OCI-LY7 (cell line): ENCODE measurements at regions not wholly inside any gene's neighbourhood (a gene's known extent, or its start where the extent isn't known, plus 50 kb on each side); places are given as distances from the start of the nearest gene placed in this dataset.
"Not testable (repeated sequence)": the region's sequence is repeated elsewhere in the genome, so short reads cannot be mapped to it uniquely, and the experiment has no call there.

ENCODE experiments used
- BruUV-seq: library from RNA; stranded (reverse); fragments of 400-500 nt; replicated peaks from 2 replicates; lab custom pipeline; 2021; lab: Mats Ljungman, UMichigan
- CTCF ChIA-PET: fragments of 300-600 bp; sonication (Branson Sonifier 250); formaldehyde crosslinking; loops from one replicate; lab custom pipeline; 2022; ENCODE audit warnings: antibody characterized with exemption; ENCODE audit not compliant: unreplicated experiment; lab: Charles Lee
- POLR2A ChIA-PET: fragments of 300-600 bp; sonication (Branson Sonifier 250); formaldehyde crosslinking; loops from one replicate; lab custom pipeline; 2022; ENCODE audit warnings: antibody characterized with exemption; lab: Charles Lee
- DNase-seq: peaks from one replicate; pipeline ENCODE4 v3.0.0-alpha.2; 2015; ENCODE audit warnings: low spot score
- H2AFZ ChIP-seq: fragments of 200-600 bp; sonication (generic), shearing (Covaris generic); 2 replicates; pipeline ENCODE4 v1.6.1; 2014; ENCODE audit warnings: mild to moderate bottlenecking, antibody characterized with exemption, low read length, moderate library complexity
- H3K27ac ChIP-seq: fragments of 200-600 bp; sonication (generic); 2 replicates; pipeline ENCODE4 v1.5.1; 2014; ENCODE audit warnings: mixed run types, low read depth, mild to moderate bottlenecking, moderate library complexity, low read length, inconsistent platforms; ENCODE audit not compliant: poor library complexity, severe bottlenecking
- H3K36me3 ChIP-seq: fragments of 200-600 bp; sonication (generic); 2 replicates; pipeline ENCODE4 v1.6.1; 2014; ENCODE audit warnings: mild to moderate bottlenecking, antibody characterized with exemption, low read length, moderate library complexity, mixed read lengths; ENCODE audit not compliant: insufficient read depth
- H3K4me1 ChIP-seq: fragments of 200-600 bp; sonication (generic); 2 replicates; pipeline ENCODE4 v1.5.1; 2014; ENCODE audit warnings: mild to moderate bottlenecking, low read length; ENCODE audit not compliant: insufficient read depth, poor library complexity, severe bottlenecking
- H3K4me2 ChIP-seq: fragments of 200-600 bp; sonication (generic); 2 replicates; pipeline ENCODE4 v1.6.1; 2014; ENCODE audit warnings: mild to moderate bottlenecking, low read length
- H3K4me3 ChIP-seq: fragments of 200-600 bp; sonication (generic); 2 replicates; pipeline ENCODE4 v1.5.1; 2014; ENCODE audit warnings: mild to moderate bottlenecking, low read depth, low read length; ENCODE audit not compliant: poor library complexity, severe bottlenecking
- H3K79me2 ChIP-seq: fragments of 200-600 bp; sonication (generic); 2 replicates; pipeline ENCODE4 v1.6.1; 2016; ENCODE audit warnings: low read depth, mild to moderate bottlenecking, low read length, moderate library complexity, mixed read lengths; ENCODE audit not compliant: insufficient read depth
- H3K9me2 ChIP-seq: fragments of 200-600 bp; sonication (generic); 2 replicates; pipeline ENCODE4 v1.6.1; 2016; ENCODE audit warnings: mild to moderate bottlenecking, low read length, mixed read lengths; ENCODE audit not compliant: insufficient read depth
- H3K9me3 ChIP-seq: fragments of 200-600 bp; sonication (generic); 2 replicates; pipeline ENCODE4 v1.6.1; 2014; ENCODE audit warnings: mild to moderate bottlenecking, mixed run types, low read length, mixed read lengths
- H4K20me1 ChIP-seq: fragments of 200-600 bp; sonication (generic); 2 replicates; pipeline ENCODE4 v1.6.1; 2014; ENCODE audit warnings: mild to moderate bottlenecking, antibody characterized with exemption, low read length, moderate library complexity, mixed read lengths; ENCODE audit not compliant: insufficient read depth
- EZH2phosphoT487 ChIP-seq: fragments of 200-600 bp; sonication (generic); IDR thresholded peaks from 2 replicates; pipeline ENCODE4 v1.6.1; 2018; ENCODE audit warnings: low read depth, borderline replicate concordance, mild to moderate bottlenecking, mixed run types, antibody characterized with exemption, low read length, moderate library complexity, mixed read lengths
- intact Hi-C: fragments of 100-400 bp; cut with micrococcal nuclease; formaldehyde crosslinking; loops from one replicate; pipeline ENCODE4 v1.10.0; 2022; ENCODE audit not compliant: unreplicated experiment
- TF ChIP-seq, protein P1 (sequence below): fragments of 200-600 bp; sonication (generic); conservative IDR thresholded peaks from 2 replicates; pipeline ENCODE4 v1.5.1; 2014; ENCODE audit warnings: mild to moderate bottlenecking, antibody characterized with exemption, low read length, moderate library complexity, mixed read lengths

- no peak for TF ChIP-seq EZH2phosphoT487
- TF ChIP-seq, protein P1, sequence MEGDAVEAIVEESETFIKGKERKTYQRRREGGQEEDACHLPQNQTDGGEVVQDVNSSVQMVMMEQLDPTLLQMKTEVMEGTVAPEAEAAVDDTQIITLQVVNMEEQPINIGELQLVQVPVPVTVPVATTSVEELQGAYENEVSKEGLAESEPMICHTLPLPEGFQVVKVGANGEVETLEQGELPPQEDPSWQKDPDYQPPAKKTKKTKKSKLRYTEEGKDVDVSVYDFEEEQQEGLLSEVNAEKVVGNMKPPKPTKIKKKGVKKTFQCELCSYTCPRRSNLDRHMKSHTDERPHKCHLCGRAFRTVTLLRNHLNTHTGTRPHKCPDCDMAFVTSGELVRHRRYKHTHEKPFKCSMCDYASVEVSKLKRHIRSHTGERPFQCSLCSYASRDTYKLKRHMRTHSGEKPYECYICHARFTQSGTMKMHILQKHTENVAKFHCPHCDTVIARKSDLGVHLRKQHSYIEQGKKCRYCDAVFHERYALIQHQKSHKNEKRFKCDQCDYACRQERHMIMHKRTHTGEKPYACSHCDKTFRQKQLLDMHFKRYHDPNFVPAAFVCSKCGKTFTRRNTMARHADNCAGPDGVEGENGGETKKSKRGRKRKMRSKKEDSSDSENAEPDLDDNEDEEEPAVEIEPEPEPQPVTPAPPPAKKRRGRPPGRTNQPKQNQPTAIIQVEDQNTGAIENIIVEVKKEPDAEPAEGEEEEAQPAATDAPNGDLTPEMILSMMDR: no peak
- H3K36me3 ChIP-seq: no peaks in the 10 kb centered on the region
- DNase-seq: no peak
- H3K9me2 ChIP-seq: no peaks in the 10 kb centered on the region
- H3K4me3 ChIP-seq: no peak overlapping the region
- intact Hi-C loops: no loop called here
- ChIA-PET CTCF (no interaction called here), POLR2A (interaction anchor here (1.0 to 1.4 kb wide), 2 partner anchors 9 to 12 kb away, joined by 4 read pairs; no protein-coding TSS in a partner anchor)
- H3K4me2 ChIP-seq: no peak overlapping the region
- H3K9me3 ChIP-seq: no peaks in the 10 kb centered on the region
- H4K20me1 ChIP-seq: no peaks in the 10 kb centered on the region
- no peak overlapping the region for H3K27ac ChIP-seq
- H2AFZ ChIP-seq: no peak overlapping the region
- H3K79me2 ChIP-seq: no peaks in the 10 kb centered on the region
- no peaks in the 10 kb centered on the region for H3K4me1 ChIP-seq
- BruUV-seq: no TSS peak
Measured at GRCh38 chr7:118867860-118868259, 643.4 kb downstream of the ANKRD7 start.

DNA sequence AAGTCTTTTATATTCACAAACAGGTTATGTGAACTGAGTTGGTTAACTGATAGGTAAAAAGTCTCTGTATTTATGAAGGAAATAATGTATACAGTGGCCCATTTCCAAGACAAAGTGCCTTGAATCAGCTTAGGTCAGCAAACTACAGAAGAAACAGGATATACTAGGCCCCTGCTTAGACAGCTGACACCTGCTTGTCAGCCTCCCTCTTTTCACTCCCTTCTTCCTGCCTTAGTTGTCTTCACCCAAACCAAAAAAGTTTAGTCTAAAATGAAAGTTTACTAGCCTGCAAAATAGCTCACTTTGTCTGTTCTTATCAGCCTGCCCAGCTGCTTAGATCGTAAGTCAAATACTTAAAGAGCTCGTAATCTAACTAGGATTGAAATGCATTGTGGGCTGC is 644.6 kb downstream of the ANKRD7 start:
- H3K9me2 ChIP-seq, POLR2A ChIA-PET, H2AFZ ChIP-seq, CTCF ChIA-PET, DNase-seq, H3K9me3 ChIP-seq, H3K4me2 ChIP-seq, intact Hi-C loops, H3K4me3 ChIP-seq, H3K4me1 ChIP-seq, H4K20me1 ChIP-seq, H3K36me3 ChIP-seq, H3K79me2 ChIP-seq, BruUV-seq, H3K27ac ChIP-seq: not testable (repeated sequence)

GRCh38 chr7:118870187-118870586 is 645.7 kb downstream of the ANKRD7 start:
- Histone ChIP-seq H3K4me2 (no peak overlapping the region), H3K79me2 (no peaks in the 10 kb centered on the region), H3K36me3 (no peaks in the 10 kb centered on the region), H3K4me3 (no peak overlapping the region), H3K4me1 (no peaks in the 10 kb centered on the region), H3K9me2 (no peaks in the 10 kb centered on the region), H4K20me1 (no peaks in the 10 kb centered on the region), H2AFZ (no peak overlapping the region), H3K27ac (no peak overlapping the region), H3K9me3 (no peaks in the 10 kb centered on the region)
- intact Hi-C loops: no loop called here
- no peak for DNase-seq
- TF ChIP-seq EZH2phosphoT487: no peak
- TF ChIP-seq, protein P1: 0 out of 2 replicates have a peak, but pooled peaks have one; percentile 35
- ChIA-PET CTCF (no interaction called here), POLR2A (interaction anchor here (0.6 to 1.2 kb wide), 2 partner anchors 8 to 511 kb away, joined by 3 to 4 read pairs; no protein-coding TSS in a partner anchor)
- no TSS peak for BruUV-seq
